Body of pancreas (tissue), 4 donors: ENCODE measurements at regions not wholly inside any gene's neighbourhood (a gene's known extent, or its start where the extent isn't known, plus 50 kb on each side); places are given as distances from the start of the nearest gene placed in this dataset.

Experiments
- POLR2A ChIP-seq, 3 donors: fragments of 450-650 bp; IDR thresholded peaks; one replicate each; pipeline ENCODE4 v1.6.1; 2016; ENCODE audit warnings: antibody characterized with exemption in 3 of 3, mild to moderate bottlenecking in 2 of 3
- TF ChIP-seq, protein P1 (sequence below), 7 experiments: fragments of 450-650 bp in 4 of 7; fragments of 200-600 bp in 3 of 7; sonication (generic) in 3 of 7; IDR thresholded peaks; one replicate each; pipeline ENCODE4 v1.5.1; 2016 to 2019; ENCODE audit warnings: antibody characterized with exemption in 7 of 7

- TF ChIP-seq, protein P1, sequence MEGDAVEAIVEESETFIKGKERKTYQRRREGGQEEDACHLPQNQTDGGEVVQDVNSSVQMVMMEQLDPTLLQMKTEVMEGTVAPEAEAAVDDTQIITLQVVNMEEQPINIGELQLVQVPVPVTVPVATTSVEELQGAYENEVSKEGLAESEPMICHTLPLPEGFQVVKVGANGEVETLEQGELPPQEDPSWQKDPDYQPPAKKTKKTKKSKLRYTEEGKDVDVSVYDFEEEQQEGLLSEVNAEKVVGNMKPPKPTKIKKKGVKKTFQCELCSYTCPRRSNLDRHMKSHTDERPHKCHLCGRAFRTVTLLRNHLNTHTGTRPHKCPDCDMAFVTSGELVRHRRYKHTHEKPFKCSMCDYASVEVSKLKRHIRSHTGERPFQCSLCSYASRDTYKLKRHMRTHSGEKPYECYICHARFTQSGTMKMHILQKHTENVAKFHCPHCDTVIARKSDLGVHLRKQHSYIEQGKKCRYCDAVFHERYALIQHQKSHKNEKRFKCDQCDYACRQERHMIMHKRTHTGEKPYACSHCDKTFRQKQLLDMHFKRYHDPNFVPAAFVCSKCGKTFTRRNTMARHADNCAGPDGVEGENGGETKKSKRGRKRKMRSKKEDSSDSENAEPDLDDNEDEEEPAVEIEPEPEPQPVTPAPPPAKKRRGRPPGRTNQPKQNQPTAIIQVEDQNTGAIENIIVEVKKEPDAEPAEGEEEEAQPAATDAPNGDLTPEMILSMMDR (IDR thresholded peaks at IDR 0.05): no peak
- no peak for TF ChIP-seq POLR2A (IDR thresholded peaks at IDR 0.05)
Measured at GRCh38 chr3:147760085-147760484, 350.9 kb downstream of the ZIC1 start.
